Stimulated activated CD8-positive, alpha-beta memory T cell treated with anti-CD3 and anti-CD28 coated beads, Interleukin-7, amount 100 ng/mL, for 48 hours (primary cell): ENCODE measurements at regions not wholly inside any gene's neighbourhood (a gene's known extent, or its start where the extent isn't known, plus 50 kb on each side); places are given as distances from the start of the nearest gene placed in this dataset.
"Not testable (repeated sequence)": the region's sequence is repeated elsewhere in the genome, so short reads cannot be mapped to it uniquely, and the experiment has no call there.

Source experiments
- DNase-seq, 2 donors: peaks; one replicate each; pipeline ENCODE4 v3.0.0-alpha.2; 2020; ENCODE audit warnings: low read depth in 1 of 2; ENCODE audit errors: extremely low read depth in 1 of 2

DNA sequence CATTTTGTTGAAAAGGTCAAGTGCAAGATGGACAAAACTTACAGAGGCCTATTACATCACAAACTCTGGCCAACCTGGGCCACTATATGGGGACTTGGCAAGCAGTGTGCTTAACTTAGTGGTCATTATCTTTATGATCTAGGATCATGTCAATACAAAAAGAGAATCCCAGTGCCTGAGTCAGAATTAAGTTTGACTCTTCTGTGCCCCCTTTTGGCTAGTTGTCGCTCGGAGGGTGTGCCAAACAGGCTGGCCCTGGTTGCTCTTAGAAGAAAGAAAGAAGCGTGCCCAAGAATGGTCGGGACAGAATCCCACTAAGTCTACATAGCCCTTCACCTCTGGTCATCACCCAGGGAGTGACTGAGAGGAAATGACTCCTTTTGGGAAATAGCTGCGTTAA is 100.1 kb downstream of the EIF4E start:
- DNase-seq = no peak

DNA sequence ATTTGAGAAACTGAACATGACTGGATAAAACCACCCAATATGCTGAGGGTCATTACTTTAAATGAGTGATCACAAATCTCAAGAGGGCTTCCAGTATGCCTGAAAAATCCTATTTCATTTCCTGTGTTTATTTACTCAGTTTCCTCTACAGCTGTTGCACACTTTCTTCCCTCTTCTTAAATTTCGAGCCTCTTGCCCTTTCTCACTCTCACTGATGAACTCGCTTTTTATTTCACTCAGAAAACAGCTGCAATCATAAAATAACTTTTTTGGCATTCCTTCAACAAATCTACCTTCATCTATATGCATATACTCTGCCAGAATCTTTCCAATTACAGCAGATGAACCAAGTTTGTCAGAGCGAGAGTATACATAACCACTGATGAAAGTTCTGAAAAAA is 101.3 kb downstream of the EIF4E start:
- DNase-seq = no peak

DNA sequence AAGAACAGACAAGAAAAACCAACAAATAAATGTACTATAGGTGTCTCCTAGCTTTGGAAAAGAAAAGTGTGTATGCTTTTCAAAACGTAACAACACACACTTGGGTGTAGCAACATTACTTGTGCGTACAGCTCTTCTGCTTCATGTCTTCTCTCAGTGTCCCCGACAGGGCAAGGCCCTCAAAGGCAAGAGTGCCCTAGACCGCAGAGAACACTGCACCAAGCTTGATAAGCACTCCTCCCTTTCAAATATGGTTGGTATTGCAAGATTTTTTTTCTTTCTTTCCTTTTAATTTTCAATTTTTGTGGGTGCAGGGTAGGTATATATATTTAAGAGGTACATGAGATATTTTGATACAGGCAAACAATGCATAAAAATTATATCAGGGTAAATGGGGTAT is 106.8 kb downstream of the EIF4E start:
- DNase-seq = no peak

DNA sequence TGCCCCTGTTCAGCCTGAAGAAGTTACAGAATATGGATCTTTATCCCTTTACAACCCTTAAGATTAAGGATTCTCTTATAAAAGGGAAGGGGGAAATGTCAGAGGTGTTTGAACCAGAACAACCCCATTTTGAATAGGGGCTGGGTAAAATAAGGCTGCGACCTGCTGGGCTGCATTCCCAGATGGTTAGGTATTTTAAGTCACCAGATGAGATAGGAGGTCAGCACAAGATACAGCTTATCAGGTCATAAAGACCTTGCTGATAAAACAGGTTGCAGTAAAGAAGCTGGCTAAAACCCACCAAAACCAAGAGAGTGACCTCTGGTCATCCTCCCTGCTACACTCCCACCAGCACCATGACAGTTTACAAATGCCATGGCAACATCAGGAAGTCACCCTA is 110.8 kb downstream of the EIF4E start:
- DNase-seq = not testable (repeated sequence)

DNA sequence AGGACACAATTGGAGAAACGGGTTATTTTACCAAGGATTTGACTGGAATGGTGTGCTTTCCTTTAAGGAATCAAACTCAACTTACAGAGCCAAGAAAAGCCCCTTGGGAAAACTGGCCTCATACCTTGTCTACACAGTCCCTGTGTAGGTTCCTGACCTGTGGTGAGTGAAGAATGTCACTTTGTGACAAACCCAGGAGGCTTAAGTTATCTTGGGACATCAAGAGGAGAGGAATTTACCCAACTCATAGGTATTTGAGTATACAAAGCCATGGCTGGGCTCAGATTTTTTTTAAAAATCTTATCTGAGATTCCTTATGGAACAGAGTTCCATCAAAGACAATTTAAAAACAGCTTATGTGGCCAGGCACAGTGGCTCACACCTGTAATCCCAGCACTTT is 112.1 kb downstream of the EIF4E start:
- no peak for DNase-seq

DNA sequence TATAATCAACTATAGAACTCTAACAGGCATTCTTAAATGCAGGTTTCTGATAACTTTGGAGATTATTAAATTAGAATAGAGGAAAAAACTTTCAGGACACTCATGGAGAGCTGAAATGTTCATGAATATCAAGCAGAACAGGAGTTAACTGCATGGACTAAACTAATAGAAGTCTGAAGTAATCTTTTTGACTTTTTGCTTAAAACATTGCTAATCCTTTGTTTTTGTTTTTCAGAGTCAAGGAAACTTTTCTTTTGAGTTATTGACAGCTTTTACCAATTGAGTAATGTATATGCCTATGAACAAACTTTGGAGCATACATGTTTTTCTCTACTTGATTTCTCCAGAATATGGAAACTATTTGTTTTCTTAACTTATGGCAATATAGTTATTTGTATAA is 112.5 kb downstream of the EIF4E start:
- no peak for DNase-seq

DNA sequence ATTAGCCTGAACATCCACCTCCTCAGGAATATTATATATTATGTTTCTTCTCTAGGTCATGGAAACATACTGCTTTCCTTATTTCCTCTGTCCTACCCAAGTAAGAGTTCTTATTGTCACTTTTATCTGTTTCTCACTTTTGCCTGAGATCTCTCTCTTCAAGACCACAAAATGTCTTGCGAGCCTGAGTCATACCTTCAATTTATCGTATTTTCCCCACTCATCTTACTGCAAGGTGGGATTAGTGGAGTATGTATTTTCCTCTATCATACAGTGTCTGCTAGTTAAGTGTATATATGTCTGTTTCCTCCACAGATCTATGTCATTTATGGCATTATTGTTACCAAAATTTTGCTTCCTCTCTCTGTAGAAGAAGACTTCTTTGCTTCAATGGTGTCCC is 124.5 kb downstream of the EIF4E start:
- no peak for DNase-seq

DNA sequence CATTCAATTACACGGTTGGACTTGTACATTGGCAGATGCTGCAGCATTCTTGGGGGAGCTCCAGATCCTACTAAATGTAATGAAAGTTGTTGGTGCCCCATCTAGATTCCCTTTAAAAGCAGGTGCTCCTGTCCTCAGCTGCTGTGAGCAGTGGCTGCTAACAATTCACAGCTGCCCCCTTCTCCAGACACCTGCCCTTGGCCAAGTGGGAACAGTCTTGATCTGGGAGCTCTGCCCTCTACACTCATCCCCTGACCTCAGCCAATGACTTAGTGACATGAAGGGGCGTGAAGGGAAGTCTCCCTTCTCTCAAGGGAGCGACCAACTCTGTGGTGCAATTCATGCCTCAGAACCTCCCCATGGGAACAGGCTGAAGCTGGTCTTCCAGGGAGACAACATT is 125.7 kb downstream of the EIF4E start:
- DNase-seq = no peak

DNA sequence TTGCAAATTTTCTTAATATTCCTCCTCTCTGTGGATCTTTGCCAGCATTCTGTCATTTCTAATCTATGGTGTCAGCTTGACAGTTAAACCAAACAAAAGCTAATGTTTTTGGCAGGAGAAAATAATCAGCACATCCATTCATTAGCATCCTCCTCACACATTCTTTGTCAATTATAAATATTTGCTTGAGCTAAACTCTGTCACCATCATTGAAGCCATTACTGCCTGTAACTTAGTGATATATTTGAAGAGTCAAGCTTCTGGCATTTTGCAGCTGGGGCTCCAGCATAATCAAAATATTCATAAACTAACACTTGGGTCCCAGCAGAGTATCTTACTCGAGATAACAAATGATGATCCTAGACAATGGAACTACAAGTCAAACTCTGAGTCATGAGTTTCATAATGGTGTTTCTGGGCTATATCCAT is 126.1 kb downstream of the EIF4E start:
- DNase-seq = no peak

DNA sequence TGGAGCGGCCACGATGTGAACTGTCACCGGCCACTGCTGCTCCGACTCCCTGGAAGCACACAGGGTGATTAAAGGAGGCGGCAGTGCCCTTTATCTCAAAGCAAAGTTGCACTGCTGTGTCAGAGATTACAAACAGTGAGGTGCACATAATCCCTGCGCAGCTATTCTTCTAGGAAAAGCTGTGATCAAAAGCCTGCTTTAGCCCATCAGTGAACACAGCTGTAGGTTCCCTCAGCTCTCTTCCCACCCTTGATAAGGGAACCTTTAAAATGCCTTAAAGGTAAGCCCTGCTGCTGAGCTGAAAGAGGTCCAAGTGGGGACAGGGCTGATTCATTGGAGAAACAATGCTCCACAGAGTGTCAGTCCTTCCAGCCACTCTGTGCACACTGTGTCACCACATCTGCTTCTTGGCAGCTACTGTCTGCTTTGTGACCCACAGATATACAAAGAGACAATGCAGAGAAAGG is 127.6 kb downstream of the EIF4E start:
- DNase-seq = no peak

DNA sequence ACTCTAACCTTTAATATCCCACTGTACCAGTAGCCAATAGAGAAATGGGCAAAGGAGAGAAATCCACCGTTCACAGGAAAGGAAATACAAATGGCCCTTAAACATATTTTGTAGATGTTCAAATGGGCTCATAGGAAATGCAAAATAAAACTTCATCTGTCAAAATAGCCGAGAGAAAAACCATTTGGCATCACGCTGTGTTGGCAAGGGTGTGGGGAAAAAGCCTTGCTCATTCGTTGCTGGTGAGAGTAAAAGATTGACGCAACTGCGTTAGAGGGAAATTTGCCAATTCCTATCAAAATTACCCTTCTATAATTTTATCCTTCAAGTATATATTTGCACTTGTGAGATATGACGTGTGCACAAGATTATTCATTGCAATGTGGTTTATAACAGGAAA is 131.9 kb downstream of the EIF4E start:
- DNase-seq = no peak

DNA sequence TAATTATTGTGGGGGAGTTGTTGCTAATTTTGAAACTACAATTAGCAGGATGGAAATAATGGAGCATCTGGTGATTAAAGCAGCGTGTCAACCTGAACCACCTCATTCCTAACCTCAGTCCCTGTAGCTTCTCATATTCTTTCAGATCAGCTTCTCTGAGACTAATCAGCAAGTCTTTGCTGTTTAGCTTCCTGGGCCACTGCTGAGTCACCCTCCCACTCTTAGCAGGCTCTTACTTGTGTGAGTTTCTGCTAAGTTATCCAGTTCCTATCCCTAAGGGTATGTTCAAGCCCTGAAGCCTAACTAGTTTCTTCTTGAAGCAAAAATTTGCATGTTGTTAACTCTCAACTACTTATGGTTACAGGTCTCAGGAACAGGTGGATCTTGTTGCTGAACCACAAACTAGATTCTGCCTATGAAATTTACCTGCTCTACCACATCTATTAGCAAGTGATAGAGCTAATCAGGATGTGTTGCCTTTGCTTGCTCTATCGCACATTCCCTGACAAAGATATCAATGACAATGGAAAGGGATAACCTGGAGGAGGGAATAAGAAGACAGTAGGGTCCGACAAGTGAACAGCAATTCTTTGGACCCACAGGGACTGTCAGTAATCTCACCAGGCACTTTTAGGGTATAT is 134.2 kb downstream of the EIF4E start:
- peak; percentile 14 to 42 for DNase-seq

DNA sequence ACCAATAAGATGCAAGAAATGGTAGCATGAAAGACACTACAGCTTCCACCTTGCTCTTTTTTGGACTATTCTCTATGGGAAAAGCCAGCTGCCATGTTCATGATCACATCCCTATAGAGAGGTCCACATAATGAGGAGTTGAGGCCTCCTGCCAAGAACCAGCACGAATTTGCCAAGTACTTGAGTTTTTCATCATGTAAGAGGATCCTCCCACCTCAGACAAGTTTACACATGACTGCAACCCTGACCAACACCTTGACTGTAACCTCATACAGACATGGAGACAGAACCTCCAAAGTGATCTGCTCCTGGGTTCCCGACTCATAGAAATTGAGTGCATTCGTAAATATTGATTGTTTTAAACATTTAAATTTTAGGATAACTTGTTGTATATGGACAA is 135.2 kb upstream of the TSPAN5 start:
- no peak for DNase-seq

DNA sequence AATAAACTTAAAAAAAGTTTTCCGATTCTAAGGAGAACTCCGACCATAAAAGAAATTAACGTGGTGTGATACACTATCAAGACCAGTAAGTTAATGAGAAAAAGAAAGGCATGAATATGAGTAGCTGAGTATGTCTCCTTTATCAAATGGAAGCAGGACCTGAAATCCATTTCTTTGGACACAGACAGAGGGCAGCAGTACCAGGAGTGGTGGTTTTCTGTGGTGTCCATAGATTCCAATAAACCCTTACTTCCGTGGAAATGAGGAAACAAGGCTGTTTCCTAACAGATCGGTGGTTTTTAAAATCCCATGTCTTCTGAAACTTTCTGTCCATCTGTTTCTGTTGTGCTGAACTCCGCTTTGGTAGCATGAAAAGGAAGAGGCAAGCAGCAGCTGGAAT is 128.5 kb upstream of the TSPAN5 start:
- no peak for DNase-seq

DNA sequence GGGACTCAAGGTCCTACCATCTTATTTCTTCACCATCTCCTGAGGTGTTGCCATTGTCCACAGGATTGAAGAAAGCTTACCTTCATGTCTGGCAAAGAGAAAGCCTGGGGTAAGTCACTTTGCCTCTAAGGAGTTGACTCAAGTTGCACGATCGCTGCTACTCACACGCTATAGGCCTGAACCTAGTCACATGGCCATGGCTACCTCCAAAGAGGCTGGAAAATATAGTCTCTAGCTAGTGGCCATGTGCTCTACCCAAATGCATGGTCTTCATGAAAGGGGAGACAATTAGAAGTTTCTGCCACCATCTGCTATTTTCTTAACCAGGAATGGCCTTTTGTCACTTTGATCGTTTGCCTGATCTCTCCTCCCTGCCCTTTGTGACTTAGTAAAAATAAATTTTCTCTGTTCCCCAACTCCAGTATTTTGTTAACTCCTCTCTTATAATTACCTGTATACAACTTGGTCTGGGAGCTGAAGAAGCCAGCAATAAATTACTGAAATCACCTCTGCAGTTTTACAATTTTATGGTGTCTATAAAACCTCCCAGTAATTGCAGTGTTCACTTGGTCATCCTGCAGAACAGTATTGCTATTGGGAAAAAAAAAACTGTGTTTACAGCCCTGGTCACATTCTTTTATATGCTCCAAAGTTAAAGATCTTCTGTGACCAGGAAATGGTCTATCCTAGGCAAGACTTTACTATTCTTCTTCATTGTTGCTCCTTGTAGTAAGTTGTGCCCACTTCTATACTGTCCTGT is 126.7 kb upstream of the TSPAN5 start:
- DNase-seq = no peak

DNA sequence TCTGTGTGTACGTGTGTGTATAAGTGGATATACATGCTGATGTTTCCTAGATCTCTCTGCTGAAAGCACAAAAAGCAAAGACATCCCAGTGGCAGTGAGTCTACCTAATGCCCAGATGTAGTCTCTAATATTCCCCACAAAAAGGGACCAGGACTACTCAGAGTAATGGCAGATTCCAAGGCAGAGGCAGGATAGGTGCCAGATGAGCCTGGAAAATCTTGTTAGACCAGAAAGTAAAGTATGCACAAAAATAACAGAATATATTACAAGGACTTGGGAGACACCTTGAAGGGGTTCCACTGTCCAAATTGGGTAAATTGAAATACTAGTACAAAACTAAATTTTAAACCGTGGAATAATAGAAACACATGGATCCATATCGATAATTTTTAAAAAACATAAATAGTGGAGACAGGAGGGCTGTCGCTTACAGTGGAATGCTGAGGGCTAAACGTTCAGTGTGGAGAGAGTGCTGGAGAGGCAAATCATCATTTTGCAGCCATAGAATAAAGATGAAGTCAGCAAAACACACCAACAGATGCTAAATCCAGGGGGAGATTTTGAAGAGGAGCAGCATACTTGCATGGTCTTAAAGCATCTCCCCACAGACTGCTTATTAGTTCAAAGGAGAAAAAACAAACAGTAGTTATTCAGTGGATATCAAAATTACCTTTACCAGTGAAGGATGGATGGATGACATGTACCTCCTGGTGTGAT is 123.4 kb upstream of the TSPAN5 start:
- DNase-seq = no peak

DNA sequence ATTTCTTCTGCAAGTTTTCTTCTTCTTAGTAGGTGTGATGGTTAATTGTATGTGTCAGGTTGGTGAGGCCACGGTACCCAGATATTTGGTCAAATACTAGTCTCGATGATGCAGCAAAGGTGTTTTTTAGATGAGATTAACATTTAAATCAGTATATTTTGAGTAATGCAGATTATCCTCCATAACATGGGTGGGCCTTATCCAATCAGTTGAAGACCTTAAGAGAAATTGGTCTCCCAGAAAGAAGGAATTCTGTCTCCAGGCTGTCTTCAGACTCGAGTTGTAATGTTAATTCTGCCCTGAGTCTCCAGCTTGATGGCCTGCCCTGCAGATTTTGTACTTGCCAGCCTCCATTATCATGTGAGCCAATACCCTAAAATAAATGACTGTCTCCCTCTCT is 122.5 kb upstream of the TSPAN5 start:
- DNase-seq = no peak

DNA sequence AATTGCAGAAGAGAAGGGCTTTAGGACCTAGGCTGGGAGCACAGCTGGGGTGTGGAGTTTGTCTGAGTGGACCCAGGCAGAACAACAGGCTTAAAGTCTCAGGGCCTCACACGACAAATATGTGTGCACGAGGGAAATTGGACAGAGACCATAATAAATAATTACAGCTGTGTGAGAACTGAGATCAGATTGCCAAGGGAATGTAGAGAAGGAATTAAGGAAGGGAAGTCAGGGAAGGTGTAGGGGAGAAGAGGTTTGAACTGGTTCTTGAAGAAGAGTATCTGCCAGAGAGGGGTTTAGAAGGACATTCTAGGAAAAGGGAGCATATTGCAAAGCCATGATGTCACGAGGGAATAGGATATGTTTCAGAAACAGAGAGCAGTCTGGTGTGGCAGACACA is 120.7 kb upstream of the TSPAN5 start:
- no peak for DNase-seq

DNA sequence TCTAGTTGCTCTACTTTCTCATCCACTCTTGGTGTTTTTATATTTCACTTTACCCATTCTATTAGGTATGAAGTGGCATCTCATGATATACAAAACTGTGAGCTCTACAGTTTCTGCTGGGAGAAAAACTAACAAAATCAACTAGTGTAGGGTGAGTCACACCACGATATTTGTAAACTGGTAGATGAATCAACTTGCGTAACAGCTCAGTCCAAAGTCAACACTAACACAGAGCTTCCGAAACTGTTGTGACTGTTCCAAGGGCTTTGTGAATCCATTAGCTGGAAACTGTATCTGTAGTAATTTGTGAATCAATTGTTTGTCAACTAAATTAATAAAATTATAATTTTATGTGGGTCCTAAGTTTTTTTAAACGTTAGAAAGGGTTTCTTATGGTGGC is 119.8 kb upstream of the TSPAN5 start:
- no peak for DNase-seq

DNA sequence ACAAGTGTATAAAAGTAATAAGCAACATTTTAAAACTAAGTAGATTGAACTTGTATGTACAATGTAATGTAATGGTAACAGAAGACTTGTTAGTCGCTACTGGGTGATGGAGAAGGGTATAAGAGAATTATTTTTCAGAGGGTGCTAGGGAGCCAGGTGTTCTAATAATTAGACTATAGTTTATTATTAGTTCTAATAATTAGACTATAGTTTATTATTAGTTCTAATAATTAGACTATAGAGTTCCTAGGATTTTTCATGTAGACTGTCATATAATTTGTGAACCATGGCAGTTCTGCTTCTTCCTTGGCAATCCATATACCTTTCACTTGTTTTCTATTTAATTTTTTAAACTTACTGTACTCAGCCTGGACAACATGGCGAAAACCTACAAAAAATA is 117.3 kb upstream of the TSPAN5 start:
- no peak for DNase-seq

DNA sequence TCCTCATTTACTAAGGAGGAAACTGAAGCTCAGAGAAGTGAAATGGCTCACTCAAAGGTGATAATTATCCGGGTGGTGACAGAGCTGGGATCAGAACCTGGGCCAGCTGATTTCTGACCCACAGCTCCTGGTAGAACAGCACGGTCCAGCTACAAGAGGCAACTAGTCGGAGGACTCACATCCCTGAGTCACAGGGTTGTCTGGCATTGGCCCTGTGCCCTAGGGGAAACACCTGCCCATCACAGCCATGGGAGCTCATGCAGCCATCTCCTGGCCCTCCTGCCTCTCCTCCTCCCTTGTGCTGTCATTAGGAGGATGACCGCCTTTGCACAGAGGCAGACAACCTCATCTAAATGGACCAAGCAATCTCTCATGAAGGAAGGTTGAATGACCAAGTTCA is 115.2 kb upstream of the TSPAN5 start:
- DNase-seq = no peak
